ENCODE measurements at regions not wholly inside any gene's neighbourhood (a gene's known extent, or its start where the extent isn't known, plus 50 kb on each side); places are given as distances from the start of the nearest gene placed in this dataset.

DNA sequence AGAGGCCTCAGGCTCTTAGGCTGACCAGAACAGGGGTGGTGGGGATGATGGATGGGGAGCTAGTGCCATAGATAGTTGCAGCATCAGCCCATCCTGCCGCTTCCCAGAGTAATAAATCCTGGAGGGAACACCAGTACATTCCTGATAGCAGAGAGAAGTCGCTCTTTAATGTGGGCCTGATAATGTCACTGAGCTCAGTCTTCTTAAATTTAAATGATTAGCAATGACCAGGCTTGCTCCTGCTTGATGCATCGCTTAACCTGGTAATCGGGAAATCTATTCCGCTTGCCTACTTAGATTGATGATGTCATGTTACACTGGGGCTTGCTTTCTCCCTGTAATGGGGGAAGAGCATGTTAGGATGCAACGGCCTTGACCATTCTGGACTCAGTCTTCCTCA is 218.6 kb upstream of the PLXNA2 start:
- H3K27me3 ChIP-seq = no peaks in the 10 kb centered on the region
- intact Hi-C loops (cut with DNase I) = loop anchor here in 1 of 4 donors (10.0 kb wide), 1 partner anchor 198 kb away; no protein-coding TSS in a partner anchor
- no peaks in the 10 kb centered on the region for H3K9me3 ChIP-seq
- H3K4me3 ChIP-seq = no peak overlapping the region
- no peaks in the 10 kb centered on the region for H3K4me1 ChIP-seq (ENCODE audit: insufficient read depth)
- H3K27ac ChIP-seq = no peak overlapping the region
- WGBS, 3 donors = 71 to 83% (median 76%) methylated on average over 6 of the region's 6 CpGs
- H3K36me3 ChIP-seq = no peaks in the 10 kb centered on the region
- TF ChIP-seq POLR2A (IDR thresholded peaks at IDR 0.05) = no peak
- TF ChIP-seq, protein P1, sequence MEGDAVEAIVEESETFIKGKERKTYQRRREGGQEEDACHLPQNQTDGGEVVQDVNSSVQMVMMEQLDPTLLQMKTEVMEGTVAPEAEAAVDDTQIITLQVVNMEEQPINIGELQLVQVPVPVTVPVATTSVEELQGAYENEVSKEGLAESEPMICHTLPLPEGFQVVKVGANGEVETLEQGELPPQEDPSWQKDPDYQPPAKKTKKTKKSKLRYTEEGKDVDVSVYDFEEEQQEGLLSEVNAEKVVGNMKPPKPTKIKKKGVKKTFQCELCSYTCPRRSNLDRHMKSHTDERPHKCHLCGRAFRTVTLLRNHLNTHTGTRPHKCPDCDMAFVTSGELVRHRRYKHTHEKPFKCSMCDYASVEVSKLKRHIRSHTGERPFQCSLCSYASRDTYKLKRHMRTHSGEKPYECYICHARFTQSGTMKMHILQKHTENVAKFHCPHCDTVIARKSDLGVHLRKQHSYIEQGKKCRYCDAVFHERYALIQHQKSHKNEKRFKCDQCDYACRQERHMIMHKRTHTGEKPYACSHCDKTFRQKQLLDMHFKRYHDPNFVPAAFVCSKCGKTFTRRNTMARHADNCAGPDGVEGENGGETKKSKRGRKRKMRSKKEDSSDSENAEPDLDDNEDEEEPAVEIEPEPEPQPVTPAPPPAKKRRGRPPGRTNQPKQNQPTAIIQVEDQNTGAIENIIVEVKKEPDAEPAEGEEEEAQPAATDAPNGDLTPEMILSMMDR (IDR thresholded peaks at IDR 0.05) = no peak
- TF ChIP-seq EP300 (IDR thresholded peaks at IDR 0.05) = no peak
- DNase-seq = no peak

DNA sequence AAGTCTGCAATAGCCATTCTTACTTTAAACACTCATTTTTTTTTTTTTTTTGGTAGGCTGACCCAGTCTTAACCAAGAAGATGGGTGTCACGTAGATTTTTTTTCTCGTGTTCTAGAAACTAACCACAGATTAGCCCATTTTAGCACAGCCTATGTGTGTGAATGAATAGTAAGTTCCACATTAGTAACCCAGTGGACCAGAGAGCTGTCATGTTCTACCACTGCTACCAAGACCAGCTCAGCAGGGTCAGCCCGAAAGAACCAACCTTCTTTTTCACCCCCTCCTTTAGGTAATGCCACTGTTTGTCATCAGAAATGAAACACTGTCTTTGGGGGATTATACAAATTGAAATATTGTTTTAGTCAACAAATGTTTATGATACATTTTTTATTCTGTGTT is 221.1 kb upstream of the PLXNA2 start:
- Histone ChIP-seq H3K9me3 (no peaks in the 10 kb centered on the region), H3K4me3 (no peak overlapping the region), H3K27ac (no peak overlapping the region), H3K36me3 (no peaks in the 10 kb centered on the region), H3K4me1 (ENCODE audit: insufficient read depth) (no peaks in the 10 kb centered on the region), H3K27me3 (no peaks in the 10 kb centered on the region)
- TF ChIP-seq, protein P1 (IDR thresholded peaks at IDR 0.05) = no peak
- TF ChIP-seq POLR2A (IDR thresholded peaks at IDR 0.05) = no peak
- no peak for TF ChIP-seq EP300 (IDR thresholded peaks at IDR 0.05)
- WGBS, 3 donors = 96 to 97% (median 97%) methylated on average over 3 of the region's 3 CpGs
- DNase-seq = no peak
- intact Hi-C loops (cut with DNase I) = loop anchor here in 1 of 4 donors (10.0 kb wide), 1 partner anchor 200 kb away; no protein-coding TSS in a partner anchor

DNA sequence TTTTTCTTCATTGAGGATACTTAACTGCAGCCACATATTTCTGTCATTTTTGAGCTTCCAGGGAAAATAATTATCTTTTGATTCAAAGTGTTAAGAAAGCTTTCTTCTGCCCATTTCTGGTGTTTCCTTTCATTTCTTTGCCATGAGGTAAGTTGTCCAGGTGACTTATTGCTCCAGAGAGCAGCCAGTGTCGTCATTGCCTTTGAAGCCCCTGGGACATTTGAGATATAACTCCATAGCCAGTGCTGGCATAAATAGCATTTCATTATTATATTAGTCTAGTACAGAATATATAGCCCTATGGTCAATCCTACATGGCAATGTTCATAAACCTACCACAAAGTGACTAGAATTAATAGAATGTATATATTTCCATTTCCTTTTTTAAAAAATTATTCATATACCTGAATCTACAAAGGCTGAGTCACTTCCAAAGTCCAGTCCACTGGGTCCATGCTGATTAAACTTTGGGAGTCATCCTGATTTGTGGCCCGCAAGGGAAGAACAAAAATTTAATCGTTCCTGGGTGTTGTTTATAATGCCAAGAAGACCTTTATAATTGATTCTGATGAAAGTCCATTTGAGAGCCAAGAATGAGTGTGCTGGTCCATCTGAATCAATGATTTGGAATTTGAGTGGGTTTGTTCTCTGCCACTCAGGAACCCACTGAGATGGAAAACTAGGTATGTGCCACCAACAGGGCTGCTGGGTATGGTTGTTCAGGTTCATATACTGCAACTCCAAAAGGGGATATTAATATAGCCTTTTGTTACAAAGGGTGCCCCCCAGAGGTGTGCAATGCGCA is 221.8 kb upstream of the PLXNA2 start:
- Histone ChIP-seq H3K27me3 (no peaks in the 10 kb centered on the region), H3K4me3 (no peak overlapping the region), H3K36me3 (no peaks in the 10 kb centered on the region), H3K27ac (no peak overlapping the region), H3K4me1 (ENCODE audit: insufficient read depth) (no peaks in the 10 kb centered on the region), H3K9me3 (no peaks in the 10 kb centered on the region)
- intact Hi-C loops (cut with DNase I) = loop anchor here in 1 of 4 donors (10.0 kb wide), 1 partner anchor 201 kb away; no protein-coding TSS in a partner anchor
- WGBS, 3 donors = 89 to 92% (median 91%) methylated on average over 4 of the region's 4 CpGs
- no peak for DNase-seq
- no peak for TF ChIP-seq POLR2A (IDR thresholded peaks at IDR 0.05)
- TF ChIP-seq, protein P1 (IDR thresholded peaks at IDR 0.05) = no peak
- no peak for TF ChIP-seq EP300 (IDR thresholded peaks at IDR 0.05)

DNA sequence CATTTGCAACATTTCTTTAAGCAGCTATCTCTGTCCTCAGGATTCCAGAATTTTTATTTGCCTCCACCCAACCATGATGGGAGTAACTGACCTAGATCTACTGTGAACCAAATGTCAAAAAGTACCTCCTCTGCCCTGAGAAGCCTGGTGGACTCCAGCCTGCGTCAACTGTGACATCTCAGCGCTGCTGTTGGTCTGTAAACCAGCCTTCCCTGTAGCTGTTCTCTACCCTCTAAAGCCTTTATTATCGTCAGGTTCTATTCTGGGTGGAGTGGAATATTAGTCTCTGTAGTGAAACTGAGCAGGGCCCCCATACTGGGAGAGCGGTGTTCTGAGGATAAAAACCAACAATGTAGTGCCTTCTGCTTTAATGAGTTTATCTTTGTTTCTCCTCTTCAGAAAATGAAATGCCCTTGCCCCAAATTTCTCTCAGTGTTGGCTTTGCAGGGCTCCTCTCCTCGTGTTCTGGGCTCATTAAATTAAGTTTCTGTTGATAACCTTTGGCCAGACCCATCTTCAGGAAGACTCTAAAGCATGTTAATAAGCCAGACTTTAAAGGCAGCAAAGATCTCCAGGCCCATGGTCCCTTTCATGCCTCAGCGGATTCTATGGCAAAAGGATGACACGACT is 223.1 kb upstream of the PLXNA2 start:
- intact Hi-C loops (cut with DNase I) = loop anchor here in 1 of 4 donors (10.0 kb wide), 1 partner anchor 202 kb away; no protein-coding TSS in a partner anchor
- H3K4me3 ChIP-seq = no peak overlapping the region
- 78 to 85% (median 84%) methylated on average over 7 of the region's 7 CpGs for WGBS, 3 donors
- H3K36me3 ChIP-seq = no peaks in the 10 kb centered on the region
- TF ChIP-seq POLR2A (IDR thresholded peaks at IDR 0.05) (no peak), EP300 (IDR thresholded peaks at IDR 0.05) (no peak)
- TF ChIP-seq, protein P1 (IDR thresholded peaks at IDR 0.05) = no peak
- DNase-seq = no peak
- no peaks in the 10 kb centered on the region for H3K4me1 ChIP-seq (ENCODE audit: insufficient read depth)
- no peaks in the 10 kb centered on the region for H3K27me3 ChIP-seq
- H3K27ac ChIP-seq = no peak overlapping the region
- no peaks in the 10 kb centered on the region for H3K9me3 ChIP-seq
